ENCODE measurements at regions not wholly inside any gene's neighbourhood (a gene's known extent, or its start where the extent isn't known, plus 50 kb on each side); places are given as distances from the start of the nearest gene placed in this dataset.

DNA sequence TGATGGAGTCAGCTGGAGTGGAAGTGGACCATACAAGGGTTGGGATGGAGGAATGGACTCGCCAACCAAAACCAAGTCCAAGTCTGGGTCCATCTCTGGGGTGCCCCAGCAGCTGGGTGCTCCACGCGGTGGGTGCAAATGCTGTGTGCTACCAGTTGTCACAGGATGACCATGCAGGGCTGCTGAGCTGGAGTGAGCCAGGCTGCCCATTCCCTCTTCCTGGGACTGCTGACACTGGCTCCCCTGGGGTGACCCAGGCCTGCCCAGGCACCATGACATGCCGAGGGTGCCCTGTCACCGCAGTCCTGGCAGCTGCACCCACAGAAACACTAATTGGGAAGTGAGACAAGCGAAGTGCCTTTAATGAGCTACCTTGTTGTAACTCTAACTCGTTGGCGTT lies 140.2 kb downstream of the TPRA1 start:
- TF ChIP-seq, protein P1, sequence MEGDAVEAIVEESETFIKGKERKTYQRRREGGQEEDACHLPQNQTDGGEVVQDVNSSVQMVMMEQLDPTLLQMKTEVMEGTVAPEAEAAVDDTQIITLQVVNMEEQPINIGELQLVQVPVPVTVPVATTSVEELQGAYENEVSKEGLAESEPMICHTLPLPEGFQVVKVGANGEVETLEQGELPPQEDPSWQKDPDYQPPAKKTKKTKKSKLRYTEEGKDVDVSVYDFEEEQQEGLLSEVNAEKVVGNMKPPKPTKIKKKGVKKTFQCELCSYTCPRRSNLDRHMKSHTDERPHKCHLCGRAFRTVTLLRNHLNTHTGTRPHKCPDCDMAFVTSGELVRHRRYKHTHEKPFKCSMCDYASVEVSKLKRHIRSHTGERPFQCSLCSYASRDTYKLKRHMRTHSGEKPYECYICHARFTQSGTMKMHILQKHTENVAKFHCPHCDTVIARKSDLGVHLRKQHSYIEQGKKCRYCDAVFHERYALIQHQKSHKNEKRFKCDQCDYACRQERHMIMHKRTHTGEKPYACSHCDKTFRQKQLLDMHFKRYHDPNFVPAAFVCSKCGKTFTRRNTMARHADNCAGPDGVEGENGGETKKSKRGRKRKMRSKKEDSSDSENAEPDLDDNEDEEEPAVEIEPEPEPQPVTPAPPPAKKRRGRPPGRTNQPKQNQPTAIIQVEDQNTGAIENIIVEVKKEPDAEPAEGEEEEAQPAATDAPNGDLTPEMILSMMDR (IDR thresholded peaks at IDR 0.05), result no peak
- TF ChIP-seq POLR2A (IDR thresholded peaks at IDR 0.05), result no peak
